K562 (cell line): ENCODE measurements at regions not wholly inside any gene's neighbourhood (a gene's known extent, or its start where the extent isn't known, plus 50 kb on each side); places are given as distances from the start of the nearest gene placed in this dataset.

Source experiments
- ATAC-seq: fragments of 200-7000 bp; cut with Tn5 transposase; 3 replicates; pipeline ENCODE4 v1.9.1; 2020; ENCODE audit warnings: moderate library complexity
- BruUV-seq: library from RNA; stranded (reverse); fragments of 400-500 nt; replicated peaks from 2 replicates; lab custom pipeline; 2021; lab: Mats Ljungman, UMichigan
- CTCF ChIA-PET: fragments of 300-600 bp; formaldehyde crosslinking; extraction: SDS; loops from one replicate; lab custom pipeline; 2021; ENCODE audit warnings: low intra/inter-chr PET ratio; lab: Yijun Ruan, JAX
- POLR2A ChIA-PET: fragments of 300-600, 350-650 bp; sonication (Branson Sonifier 250); formaldehyde crosslinking; extraction: SDS; loops from one replicate; lab custom pipeline; 2021; ENCODE audit warnings: antibody characterized with exemption, inconsistent platforms; lab: Yijun Ruan, JAX
- DNase-seq, 4 experiments: peaks; one replicate each; pipeline versions ENCODE4 v3.0.0 to v3.0.0-alpha.2; 2011 to 2018; ENCODE audit warnings: low spot score in 3 of 4, mixed read lengths in 3 of 4; ENCODE audit errors: extremely low read depth in 1 of 4
- FAIRE-seq: peaks from 2 replicates; lab custom pipeline; 2011; peaks lifted over from hg19 to GRCh38; lab: Jason Lieb, UNC
- H2AFZ ChIP-seq: 2 replicates; pipeline ENCODE4 v1.6.0; 2011; ENCODE audit warnings: low read depth, low read length, control low read depth, inconsistent platforms
- H3K27ac ChIP-seq: fragments of 200-600 bp; 3 replicates; pipeline ENCODE4 v1.8.0; 2011; ENCODE audit warnings: low read depth, mild to moderate bottlenecking, control low read depth, inconsistent platforms, low read length, moderate library complexity, mixed read lengths; ENCODE audit errors: extremely low read depth
- H3K27me3 ChIP-seq, 2 experiments: fragments of 300-600 bp in 1 of 2; 2 replicates in 1 of 2; 3 replicates in 1 of 2; pipeline versions ENCODE4 v1.6.0 to v1.8.0; 2011; ENCODE audit warnings: inconsistent platforms in 2 of 2, low read length in 2 of 2, mild to moderate bottlenecking in 1 of 2, mixed read lengths in 1 of 2, moderate library complexity in 1 of 2; ENCODE audit not compliant: control insufficient read depth in 2 of 2, insufficient read depth in 2 of 2
- H3K36me3 ChIP-seq: fragments of 300-600 bp; 3 replicates; pipeline ENCODE4 v1.8.0; 2011; ENCODE audit warnings: mild to moderate bottlenecking, low read length, inconsistent platforms; ENCODE audit not compliant: control insufficient read depth, insufficient read depth
- H3K4me1 ChIP-seq, 2 experiments: fragments of 200-600 bp in 1 of 2; replicated peaks in 1 of 2; 2 replicates in 1 of 2; 3 replicates in 1 of 2; pipeline versions ENCODE4 v1.5.1 to v1.8.0; 2011; ENCODE audit warnings: inconsistent platforms in 2 of 2, low read length in 2 of 2, mild to moderate bottlenecking in 1 of 2, mixed read lengths in 1 of 2, moderate library complexity in 1 of 2; ENCODE audit not compliant: control insufficient read depth in 2 of 2, insufficient read depth in 2 of 2
- H3K4me2 ChIP-seq: 2 replicates; pipeline ENCODE4 v1.6.1; 2011; ENCODE audit warnings: low read length, control low read depth, inconsistent platforms, mixed read lengths; ENCODE audit not compliant: insufficient read depth
- H3K4me3 ChIP-seq: fragments of 200-600 bp; sonication (generic), shearing (Covaris generic); 2 replicates; pipeline ENCODE4 v1.5.1; 2016; ENCODE audit warnings: control low read depth, inconsistent platforms
- H3K79me2 ChIP-seq: fragments of 200-600 bp; 3 replicates; pipeline ENCODE4 v1.8.0; 2011; ENCODE audit warnings: low read length, inconsistent platforms; ENCODE audit not compliant: control insufficient read depth, insufficient read depth
- H3K9ac ChIP-seq, 2 experiments: 2 replicates each; pipeline versions ENCODE4 v1.6.0 to v1.6.1; 2011; ENCODE audit warnings: low read depth in 2 of 2, low read length in 2 of 2, control low read depth in 1 of 2, inconsistent platforms in 1 of 2, mild to moderate bottlenecking in 1 of 2, mixed read lengths in 1 of 2; ENCODE audit not compliant: insufficient read depth in 1 of 2
- H3K9me1 ChIP-seq: one replicate; pipeline ENCODE4 v1.6.0; 2011; ENCODE audit warnings: inconsistent platforms, mild to moderate bottlenecking, low read length, moderate library complexity; ENCODE audit not compliant: control insufficient read depth, insufficient read depth
- H3K9me3 ChIP-seq: replicated peaks from 2 replicates; pipeline ENCODE4 v1.5.1; 2011; ENCODE audit warnings: low read depth, low read length, inconsistent platforms; ENCODE audit not compliant: control insufficient read depth, insufficient read depth
- H4K20me1 ChIP-seq: replicated peaks from 2 replicates; pipeline ENCODE4 v1.6.1; 2011; ENCODE audit warnings: low read length, inconsistent platforms, mixed read lengths; ENCODE audit not compliant: control insufficient read depth, insufficient read depth
- ARNT ChIP-seq, 2 experiments: fragments of 450-650 bp; IDR thresholded peaks; 2 replicates each; pipeline ENCODE4 v1.6.1; 2016; ENCODE audit warnings: mild to moderate bottlenecking in 1 of 2
- CBX1 ChIP-seq: sonication (generic); IDR thresholded peaks from 2 replicates; pipeline ENCODE4 v1.6.1; 2016; ENCODE audit warnings: antibody characterized with exemption, low read depth, mild to moderate bottlenecking
- DDX20 ChIP-seq: fragments of 450-650 bp; IDR thresholded peaks from 2 replicates; pipeline ENCODE4 v1.6.1; 2016; ENCODE audit warnings: missing genetic modification characterization, low read depth, mild to moderate bottlenecking, missing compliant biosample characterization, moderate library complexity
- HNRNPH1 ChIP-seq: fragments of 200-400 bp; formaldehyde crosslinking; optimal IDR thresholded peaks from 2 replicates; pipeline ENCODE3; 2017; ENCODE audit warnings: low read depth, mild to moderate bottlenecking, low read length, moderate library complexity
- JUNB ChIP-seq: fragments of 450-650 bp; formaldehyde crosslinking; conservative IDR thresholded peaks from 2 replicates; pipeline ENCODE4 v1.4.0; 2020; ENCODE audit warnings: mild to moderate bottlenecking
- KLF13 ChIP-seq: fragments of 450-650 bp; IDR thresholded peaks from 2 replicates; pipeline ENCODE4 v1.6.1; 2016; ENCODE audit warnings: missing genetic modification characterization, low read depth, mild to moderate bottlenecking, missing compliant biosample characterization, moderate library complexity, borderline replicate concordance
- MEIS2 ChIP-seq: fragments of 450-650 bp; IDR thresholded peaks from 2 replicates; pipeline ENCODE4 v1.6.1; 2014; ENCODE audit warnings: mild to moderate bottlenecking; ENCODE audit not compliant: partially characterized antibody
- MITF ChIP-seq: IDR thresholded peaks from 2 replicates; pipeline ENCODE4 v1.6.1; 2014; ENCODE audit warnings: antibody characterized with exemption
- NR2C1 ChIP-seq, 2 experiments: fragments of 450-650 bp; IDR thresholded peaks; 2 replicates each; pipeline ENCODE4 v1.6.1; 2017; ENCODE audit warnings: mild to moderate bottlenecking in 2 of 2, antibody characterized with exemption in 1 of 2, inconsistent platforms in 1 of 2, missing compliant biosample characterization in 1 of 2, missing genetic modification characterization in 1 of 2
- SMARCC2 ChIP-seq: fragments of 450-650 bp; IDR thresholded peaks from 2 replicates; pipeline ENCODE4 v1.6.1; 2017; ENCODE audit warnings: antibody characterized with exemption, moderate library complexity, mild to moderate bottlenecking, low read depth
- ZHX1 ChIP-seq: fragments of 150-350 bp; conservative IDR thresholded peaks from 2 replicates; pipeline ENCODE4 v1.6.1; 2014; ENCODE audit warnings: low read length
- ZKSCAN8 ChIP-seq: fragments of 200-800 bp; sonication (Bioruptor generic); IDR thresholded peaks from 2 replicates; pipeline ENCODE4 v1.6.1; 2016; ENCODE audit warnings: missing genetic modification characterization, missing compliant biosample characterization
- in situ Hi-C: fragments of 300-500 bp; cut with MboI; formaldehyde crosslinking; loops from 4 replicates; pipeline ENCODE4 v1.15.0; 2018; ENCODE audit warnings: inconsistent platforms, mixed read lengths
- intact Hi-C: fragments of 100-400 bp; cut with micrococcal nuclease; formaldehyde crosslinking; loops from 2 replicates; pipeline ENCODE4 v1.14.2; 2022

- Histone ChIP-seq H4K20me1 (no peaks in the 10 kb centered on the region), H3K27ac (no peak overlapping the region), H3K9me1 (no peaks in the 10 kb centered on the region), H3K36me3 (no peaks in the 10 kb centered on the region), H3K27me3 (no peaks in the 10 kb centered on the region), H3K4me3 (no peak overlapping the region), H3K4me2 (no peak overlapping the region), H3K4me1 (no peaks in the 10 kb centered on the region), H3K9me3 (no peaks in the 10 kb centered on the region), H2AFZ (no peak overlapping the region), H3K9ac (no peak overlapping the region), H3K79me2 (no peaks in the 10 kb centered on the region)
- no peak for FAIRE-seq
- no peak for TF ChIP-seq MEIS2
- TF ChIP-seq ZHX1, result no peak
- TF ChIP-seq DDX20 (tag), result no peak
- no peak for TF ChIP-seq JUNB (CRISPR knock-in tag)
- no peak for TF ChIP-seq NR2C1 (IDR thresholded peaks at IDR 0.05)
- no peak for TF ChIP-seq NR2C1 (tag; IDR thresholded peaks at IDR 0.05)
- no peak for TF ChIP-seq HNRNPH1
- no peak for TF ChIP-seq KLF13
- no peak for TF ChIP-seq ZKSCAN8 (CRISPR knock-in tag)
- no peak for TF ChIP-seq SMARCC2
- TF ChIP-seq MITF, result no peak
- TF ChIP-seq ARNT (IDR thresholded peaks at IDR 0.05), result no peak
- TF ChIP-seq CBX1, result no peak
- ChIA-PET CTCF (no interaction called here), POLR2A (no interaction called here)
- no TSS peak for BruUV-seq
- in situ Hi-C loops, result no loop called here
- intact Hi-C loops, result no loop called here
- DNase-seq, result no peak
- no peak for ATAC-seq
Observed at GRCh38 chr6:113381232-113381631, 475.9 kb upstream of the MARCKS start.
